NCI-H345 treated with DMSO at 0.1 percent for 48 hours (cell line): ENCODE measurements at regions not wholly inside any gene's neighbourhood (a gene's known extent, or its start where the extent isn't known, plus 50 kb on each side); places are given as distances from the start of the nearest gene placed in this dataset.
"Not testable (repeated sequence)": the region's sequence is repeated elsewhere in the genome, so short reads cannot be mapped to it uniquely, and the experiment has no call there.

Experiments used
- DNase-seq: peaks from one replicate; lab custom pipeline; 2025; ENCODE audit not compliant: unreplicated experiment; lab: John Stamatoyannopoulos, UW

DNA sequence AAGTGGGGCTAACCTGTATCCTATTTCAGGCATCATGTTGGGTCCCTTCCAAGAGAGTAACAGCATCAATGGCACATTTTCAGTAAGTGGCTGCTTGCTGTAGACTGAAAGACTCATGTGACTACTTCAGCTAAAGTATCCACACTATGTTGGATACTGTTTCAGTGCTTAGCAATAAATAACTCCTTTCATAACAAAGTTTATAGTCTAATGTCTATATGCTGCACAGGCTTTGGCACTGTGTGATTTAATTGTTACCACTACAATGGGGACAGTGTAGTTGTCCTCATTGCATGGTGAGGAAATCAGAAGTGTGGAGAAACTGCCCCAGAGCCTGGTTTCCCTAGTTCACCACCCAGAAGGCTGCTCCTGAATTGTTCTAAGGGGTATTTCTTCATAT lies 318.0 kb upstream of the PTCHD4 start:
- DNase-seq = peak; percentile 81

DNA sequence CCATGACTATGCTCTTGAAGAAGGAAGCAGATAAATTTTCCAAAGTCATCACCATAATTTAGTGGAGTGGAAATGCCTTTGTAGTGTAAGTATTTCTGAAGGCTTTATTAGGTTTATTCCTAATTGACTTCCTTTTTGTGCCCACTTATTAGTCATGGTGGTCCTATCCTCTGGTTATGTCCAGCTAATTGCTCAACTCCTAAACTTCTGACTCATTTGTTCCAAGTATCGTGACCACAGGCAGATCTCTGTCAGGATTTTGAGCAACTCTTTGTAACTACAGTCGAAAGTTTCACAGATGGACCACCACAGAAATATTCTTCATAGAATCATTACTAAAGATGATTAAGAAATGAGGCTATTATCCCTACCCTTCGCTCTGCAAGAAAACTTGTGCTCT lies 315.6 kb upstream of the PTCHD4 start:
- no peak for DNase-seq

DNA sequence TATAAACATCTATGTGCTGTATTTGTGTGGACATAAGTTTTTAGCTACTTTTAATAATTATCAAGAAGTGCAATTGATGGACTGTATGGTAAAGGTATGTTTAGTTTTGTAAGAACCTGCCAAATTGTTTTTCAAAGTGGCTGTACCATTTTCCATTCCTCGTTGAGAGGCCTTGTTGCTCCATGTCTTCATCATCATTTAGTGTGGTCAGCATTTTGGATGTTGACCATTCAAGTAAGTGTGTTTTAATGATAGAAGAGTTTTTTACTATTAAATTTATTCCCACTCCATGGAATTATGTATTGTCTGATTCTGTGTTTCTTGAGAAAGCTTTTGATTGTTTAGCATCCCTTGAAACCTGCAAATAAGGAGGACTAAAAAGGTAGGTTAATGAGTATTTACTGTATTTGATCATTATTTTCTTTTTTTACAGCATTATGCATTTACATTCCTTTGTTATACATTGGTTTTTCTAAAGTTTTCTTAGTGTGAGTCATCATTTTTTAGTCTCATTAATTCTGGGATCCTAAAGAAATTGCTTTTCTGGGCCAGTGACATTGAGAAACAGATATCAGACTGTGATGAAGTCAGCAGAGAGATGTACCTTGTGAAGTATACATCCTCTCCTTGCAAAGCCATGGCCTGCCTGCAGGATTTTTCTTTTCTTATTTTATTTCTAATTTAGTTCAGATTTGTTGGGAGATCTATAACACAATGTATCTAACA lies 312.8 kb upstream of the PTCHD4 start:
- no peak for DNase-seq

DNA sequence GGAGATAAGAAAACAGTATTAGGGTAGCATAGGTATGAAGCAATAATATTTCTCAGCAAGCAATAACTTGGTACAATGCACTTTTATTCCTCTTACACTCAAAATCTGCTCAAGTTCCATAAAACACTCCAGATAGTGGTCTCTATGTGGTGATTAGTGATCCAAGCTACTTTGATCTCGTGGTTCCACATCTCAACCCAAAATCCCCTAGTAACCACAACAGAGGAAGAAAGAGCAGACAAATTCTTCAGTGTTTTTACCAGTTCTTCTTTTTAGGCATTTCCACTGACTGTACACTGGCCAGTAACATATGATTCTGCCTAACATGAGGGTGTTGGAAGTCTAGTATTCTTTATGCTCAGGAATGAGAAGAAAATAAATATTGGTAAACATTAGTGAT lies 309.0 kb upstream of the PTCHD4 start:
- DNase-seq = no peak

GRCh38 chr6:48417927-48418326 lies 306.9 kb upstream of the PTCHD4 start:
- no peak for DNase-seq

DNA sequence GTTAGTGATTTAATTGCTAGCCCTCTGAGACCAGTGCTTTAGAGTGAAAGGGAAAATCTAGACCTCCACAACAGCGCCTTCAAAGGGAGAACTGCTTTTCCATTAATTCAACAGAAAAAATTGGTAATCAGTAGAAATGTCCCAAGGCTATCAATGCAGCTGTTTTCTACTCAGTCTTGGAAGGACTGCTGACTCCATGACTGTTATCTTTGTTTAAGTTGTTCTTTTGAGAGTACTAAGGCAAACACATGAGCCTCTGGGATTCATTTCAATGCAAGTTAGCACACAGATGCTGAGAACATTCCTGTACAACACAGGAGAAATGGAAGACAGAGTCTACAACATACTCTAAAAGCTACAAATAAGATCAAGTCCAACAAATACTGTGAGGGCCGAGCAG lies 301.7 kb upstream of the PTCHD4 start:
- no peak for DNase-seq

GRCh38 chr6:48404927-48405326 lies 293.9 kb upstream of the PTCHD4 start:
- no peak for DNase-seq

GRCh38 chr6:48403587-48403986 lies 292.6 kb upstream of the PTCHD4 start:
- no peak for DNase-seq

- no peak for DNase-seq
These were observed 290.0 kb upstream of the PTCHD4 start for GRCh38 chr6:48401016-48401415.

GRCh38 chr6:48397887-48398286 lies 286.9 kb upstream of the PTCHD4 start:
- DNase-seq = no peak

DNA sequence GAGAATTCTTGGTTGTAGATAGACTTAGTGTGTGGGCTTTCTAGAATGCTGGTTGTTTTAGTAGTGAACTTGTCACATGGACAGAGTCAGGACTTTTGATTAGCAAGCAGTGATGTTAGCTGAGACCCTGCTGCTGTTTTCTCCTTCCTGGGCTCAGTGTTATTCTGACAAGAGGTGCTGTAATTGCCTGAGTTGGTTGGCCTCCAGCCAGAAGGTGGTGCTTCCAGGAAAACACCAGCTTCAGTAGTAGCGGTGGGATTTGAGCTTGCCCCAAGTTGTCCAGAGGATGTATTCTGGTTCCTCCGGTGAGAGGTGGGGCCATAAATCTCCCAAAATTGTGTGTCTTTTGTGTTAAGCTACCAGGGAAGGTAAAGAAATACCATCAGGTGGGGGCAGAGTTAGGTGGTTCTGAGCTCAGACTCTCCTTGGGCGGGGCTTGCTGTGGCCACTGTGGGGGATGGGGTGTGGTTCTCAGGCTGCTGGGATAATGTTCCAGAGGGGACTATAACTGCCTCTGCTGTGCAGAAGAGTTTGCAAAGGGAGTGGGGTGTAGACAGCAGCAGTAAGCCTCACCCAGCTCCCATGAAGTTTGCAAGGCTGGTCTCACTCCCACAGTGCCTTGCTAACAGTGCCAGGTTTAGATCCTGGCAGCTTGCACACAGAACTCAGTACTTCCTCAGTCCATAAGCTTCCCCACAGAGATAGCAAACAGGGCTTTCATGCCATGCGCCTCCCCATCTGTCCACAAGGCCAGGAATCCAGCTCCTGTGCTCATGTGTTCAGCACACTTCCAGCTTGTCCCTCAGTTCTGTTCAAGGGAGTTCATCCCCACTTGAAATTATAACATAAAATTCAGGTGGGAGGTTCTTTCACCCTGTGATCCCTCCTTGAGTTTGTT lies 278.4 kb upstream of the PTCHD4 start:
- DNase-seq = no peak

GRCh38 chr6:48388044-48388443 lies 277.0 kb upstream of the PTCHD4 start:
- peak; percentile 14 for DNase-seq

DNA sequence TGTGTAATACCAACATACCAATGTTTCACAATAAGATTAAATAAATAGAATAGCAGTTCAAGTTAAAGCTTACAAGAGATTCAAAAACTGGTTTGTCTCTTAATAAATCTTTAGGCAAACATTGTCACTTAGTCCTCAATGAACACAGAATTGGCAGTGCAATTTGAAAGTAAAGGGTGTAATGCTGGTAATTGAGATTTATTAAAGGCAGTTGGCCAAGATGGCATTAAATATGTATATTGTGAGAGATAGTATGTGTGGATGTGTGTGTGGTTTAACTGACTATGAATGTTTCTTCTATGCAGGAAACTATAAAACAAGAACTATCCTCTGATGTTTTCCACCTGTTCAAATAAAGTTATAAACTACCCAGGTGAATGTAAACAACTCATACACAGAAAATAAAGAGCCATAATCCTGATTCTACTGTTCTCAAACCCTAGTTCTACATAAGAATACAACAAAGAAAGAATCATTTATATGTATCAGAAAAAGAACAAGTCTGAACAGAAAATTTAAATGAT lies 267.9 kb upstream of the PTCHD4 start:
- DNase-seq = peak; percentile 50

GRCh38 chr6:48377115-48377514 lies 266.1 kb upstream of the PTCHD4 start:
- DNase-seq = no peak

DNA sequence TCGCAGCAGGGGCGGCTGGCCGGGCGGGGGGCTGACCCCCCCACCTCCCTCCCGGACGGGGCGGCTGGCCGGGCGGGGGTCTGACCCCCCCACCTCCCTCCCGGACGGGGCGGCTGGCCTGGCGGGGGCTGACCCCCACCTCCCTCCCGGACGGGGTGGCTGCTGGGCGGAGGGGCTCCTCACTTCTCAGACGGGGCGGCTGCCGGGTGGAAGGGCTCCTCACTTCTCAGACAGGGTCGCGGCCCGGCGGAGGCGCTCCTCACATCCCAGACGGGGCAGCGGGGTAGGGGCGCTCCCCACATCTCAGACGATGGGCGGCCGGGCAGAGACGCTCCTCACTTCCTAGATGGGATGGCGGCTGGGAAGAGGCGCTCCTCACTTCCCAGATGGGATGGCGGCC lies 260.2 kb upstream of the PTCHD4 start:
- not testable (repeated sequence) for DNase-seq

DNA sequence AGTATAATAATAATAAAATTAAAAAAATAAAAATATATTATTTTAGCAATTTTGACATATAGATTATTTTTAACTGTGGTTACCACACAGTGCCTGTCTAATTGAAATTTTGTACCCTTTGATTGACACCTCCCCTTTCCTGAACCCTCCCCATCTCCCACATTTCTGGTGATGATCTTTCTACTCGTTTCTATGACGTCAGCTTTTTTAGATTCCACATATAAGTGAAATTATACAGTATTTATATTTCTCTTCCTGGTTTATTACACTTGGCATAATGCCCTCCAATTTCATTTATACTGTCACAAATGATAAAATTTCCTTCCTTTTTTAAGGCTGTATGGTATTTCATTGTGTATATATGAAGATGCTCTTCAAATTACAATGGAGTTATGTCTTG lies 258.1 kb upstream of the PTCHD4 start:
- no peak for DNase-seq

DNA sequence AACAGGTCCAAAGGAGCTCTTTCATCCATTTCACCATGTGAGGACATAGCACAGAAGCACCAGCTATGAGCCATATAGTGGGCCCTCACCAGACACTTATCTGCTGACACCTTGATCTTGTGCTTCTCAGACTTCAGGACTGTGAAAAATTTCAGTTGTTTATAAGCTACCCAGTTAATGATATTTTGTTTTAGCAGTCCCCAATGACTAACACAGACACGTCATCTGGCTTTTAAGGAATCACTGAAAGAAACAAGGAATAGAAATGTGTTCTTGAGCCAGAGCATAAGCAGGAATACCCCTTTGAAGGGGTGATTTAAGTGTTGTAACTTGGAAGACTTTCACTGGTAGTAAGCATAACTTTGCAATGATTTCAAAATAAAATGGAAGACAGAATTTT lies 214.7 kb upstream of the PTCHD4 start:
- DNase-seq = no peak

GRCh38 chr6:48318670-48319069 lies 207.7 kb upstream of the PTCHD4 start:
- DNase-seq = no peak

DNA sequence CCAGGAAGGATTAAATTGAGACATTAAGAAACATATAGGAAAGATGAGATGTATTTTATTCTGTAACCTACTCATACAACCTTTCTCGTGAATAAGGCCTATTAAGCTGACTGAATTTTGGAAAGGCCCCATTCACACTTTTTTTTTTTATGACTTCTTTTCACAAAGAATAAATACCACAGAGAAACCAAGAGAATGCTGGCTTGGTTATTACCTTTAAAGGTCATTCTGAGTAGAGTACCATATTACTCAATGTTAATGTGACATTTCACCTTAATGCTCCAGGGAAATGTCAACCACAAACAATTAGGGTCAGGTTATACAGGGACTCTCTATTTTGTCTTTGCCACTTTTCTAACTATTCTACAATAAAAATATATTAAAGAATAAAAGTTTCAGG lies 204.9 kb upstream of the PTCHD4 start:
- DNase-seq = no peak

DNA sequence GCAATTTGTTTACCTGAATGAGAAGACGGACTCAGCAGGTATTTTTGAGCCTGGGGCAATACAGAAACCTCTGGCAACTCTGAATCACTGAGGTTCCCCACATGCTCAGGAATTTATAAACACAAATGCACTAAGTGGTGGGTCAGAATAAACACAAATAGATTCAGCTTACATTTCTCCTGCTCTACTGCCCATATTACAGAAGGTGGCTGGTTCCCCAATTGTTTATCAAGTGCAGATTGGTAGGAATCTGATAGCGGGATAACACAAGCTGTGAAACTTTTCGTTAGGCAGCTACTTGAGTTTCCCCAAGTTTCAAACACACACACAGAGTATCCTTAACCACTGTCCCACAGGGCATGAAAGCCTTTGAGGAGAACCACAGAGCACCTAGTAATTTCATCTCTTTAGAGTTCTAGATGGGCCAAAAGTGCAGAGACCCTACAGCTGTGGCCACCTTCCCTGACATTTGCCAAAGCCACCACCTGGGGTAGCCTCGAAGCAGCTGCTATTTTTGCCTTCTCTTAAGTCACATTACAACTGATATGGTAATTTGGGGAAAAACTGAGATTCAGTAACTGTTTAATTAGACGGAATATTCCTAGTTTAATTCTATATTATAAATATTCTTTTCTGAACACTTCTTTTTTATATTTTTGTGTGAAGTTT lies 204.2 kb upstream of the PTCHD4 start:
- DNase-seq = no peak

- no peak for DNase-seq
These were observed 200.3 kb upstream of the PTCHD4 start for GRCh38 chr6:48311301-48311700.

DNA sequence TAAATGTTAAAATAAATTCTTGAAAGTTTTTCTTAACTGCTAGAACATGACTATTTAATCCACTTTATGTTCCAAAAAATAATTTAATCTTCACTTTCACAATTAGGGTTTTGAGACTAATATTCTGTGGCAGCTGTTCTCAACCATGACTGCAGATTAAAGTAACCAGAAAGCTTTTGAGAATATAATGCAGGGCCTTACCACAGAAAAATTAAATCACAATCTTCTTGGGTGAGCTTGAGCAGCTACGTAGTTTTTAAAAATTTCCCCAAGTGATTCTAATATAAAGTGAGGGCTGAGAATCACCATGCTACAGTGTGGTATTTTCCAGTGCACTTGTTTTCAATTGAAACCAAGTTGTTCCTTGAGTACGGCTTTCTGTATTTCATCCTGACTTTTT lies 196.6 kb upstream of the PTCHD4 start:
- DNase-seq = no peak
